ENCODE measurements at regions not wholly inside any gene's neighbourhood (a gene's known extent, or its start where the extent isn't known, plus 50 kb on each side); places are given as distances from the start of the nearest gene placed in this dataset.

DNA sequence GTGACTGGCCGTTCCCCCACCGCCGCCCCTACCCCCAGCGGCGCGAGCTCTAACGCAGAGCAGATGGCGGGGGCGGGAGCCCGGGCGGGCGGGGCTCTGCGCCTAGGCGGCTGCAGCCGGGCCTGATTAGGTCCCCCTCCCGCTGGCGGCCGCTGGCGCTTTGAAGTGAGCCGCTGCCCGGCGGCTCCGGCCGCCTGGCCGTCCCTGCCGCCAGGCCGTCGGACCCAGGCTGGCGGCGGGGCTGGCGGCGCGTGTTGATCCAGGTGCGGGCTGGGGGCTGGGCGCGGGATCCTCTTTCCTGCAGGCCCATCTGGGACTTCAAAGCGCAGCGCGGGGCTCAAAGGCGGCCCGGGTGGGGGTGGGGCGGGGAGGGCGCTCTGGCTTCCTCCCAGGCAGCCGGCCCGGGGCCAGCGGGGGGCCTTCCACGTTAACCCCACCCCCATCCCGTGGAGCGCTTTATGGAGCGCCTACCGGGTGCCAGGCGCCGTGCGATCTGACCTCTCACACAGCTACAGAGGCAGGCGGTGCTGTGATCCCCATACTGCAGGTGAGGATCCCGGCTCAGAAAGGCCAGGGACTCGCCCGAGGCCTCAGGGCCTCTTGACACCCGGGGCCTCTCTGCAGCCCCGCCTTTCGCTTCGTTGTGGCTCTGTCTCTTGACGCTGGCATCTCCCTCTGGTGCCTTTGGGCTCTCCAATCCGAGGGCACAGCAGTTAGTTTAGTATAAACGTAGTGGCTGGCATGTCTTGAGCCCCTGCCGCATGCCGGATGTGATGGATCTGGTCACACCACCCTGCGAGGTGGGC lies 80.0 kb upstream of the NKD1 start:
- TF ChIP-seq POLR2A (IDR thresholded peaks at IDR 0.05) = no peak
- no peak for TF ChIP-seq CTCF (IDR thresholded peaks at IDR 0.05)

Measured in heart left ventricle (tissue), 13 donors.